MCF 10A (cell line): ENCODE measurements at regions not wholly inside any gene's neighbourhood (a gene's known extent, or its start where the extent isn't known, plus 50 kb on each side); places are given as distances from the start of the nearest gene placed in this dataset.

ENCODE experiments used
- BruUV-seq: library from RNA; stranded (reverse); fragments of 400-500 nt; replicated peaks from 2 replicates; lab custom pipeline; 2021; lab: Mats Ljungman, UMichigan
- CTCF ChIA-PET: fragments of 300-600 bp; sonication (Branson Sonifier 250); formaldehyde crosslinking; extraction: SDS; loops from one replicate; lab custom pipeline; 2021; ENCODE audit warnings: antibody characterized with exemption, inconsistent platforms; lab: Yijun Ruan, JAX
- POLR2A ChIA-PET: fragments of 300-600, 350-650 bp; sonication (Branson Sonifier 250); formaldehyde crosslinking; extraction: SDS; loops from one replicate; lab custom pipeline; 2020; ENCODE audit warnings: antibody characterized with exemption, inconsistent platforms; lab: Yijun Ruan, JAX
- DNase-seq: peaks from one replicate; pipeline ENCODE4 v3.0.0-alpha.2; 2018; ENCODE audit not compliant: unreplicated experiment
- H3K27ac Mint-ChIP-seq: one replicate; pipeline ENCODE4 v1.8.0; 2022; ENCODE audit warnings: mild to moderate bottlenecking, low read depth, mixed read lengths; ENCODE audit not compliant: unreplicated experiment
- H3K27me3 Mint-ChIP-seq: one replicate; pipeline ENCODE4 v1.8.0; 2022; ENCODE audit warnings: mixed read lengths; ENCODE audit not compliant: insufficient read depth, unreplicated experiment
- H3K36me3 Mint-ChIP-seq: one replicate; pipeline ENCODE4 v1.8.0; 2022; ENCODE audit warnings: mild to moderate bottlenecking, moderate library complexity, mixed read lengths; ENCODE audit not compliant: insufficient read depth, unreplicated experiment
- H3K4me1 Mint-ChIP-seq: one replicate; pipeline ENCODE4 v1.8.0; 2022; ENCODE audit warnings: mixed read lengths; ENCODE audit not compliant: insufficient read depth, unreplicated experiment
- H3K4me3 Mint-ChIP-seq: one replicate; pipeline ENCODE4 v1.8.0; 2022; ENCODE audit warnings: mild to moderate bottlenecking, moderate library complexity, mixed read lengths; ENCODE audit not compliant: unreplicated experiment
- H3K9me3 Mint-ChIP-seq: one replicate; pipeline ENCODE4 v1.8.0; 2022; ENCODE audit warnings: mixed read lengths; ENCODE audit not compliant: unreplicated experiment
- intact Hi-C: fragments of 100-400 bp; cut with micrococcal nuclease; formaldehyde crosslinking; loops from 2 replicates; pipeline ENCODE4 v1.14.1; 2022
- TF ChIP-seq, protein P1 (sequence below): fragments of 200-600 bp; IDR thresholded peaks from one replicate; pipeline ENCODE4 v1.8.0; 2022; ENCODE audit warnings: antibody characterized with exemption, mild to moderate bottlenecking; ENCODE audit not compliant: unreplicated experiment

DNA sequence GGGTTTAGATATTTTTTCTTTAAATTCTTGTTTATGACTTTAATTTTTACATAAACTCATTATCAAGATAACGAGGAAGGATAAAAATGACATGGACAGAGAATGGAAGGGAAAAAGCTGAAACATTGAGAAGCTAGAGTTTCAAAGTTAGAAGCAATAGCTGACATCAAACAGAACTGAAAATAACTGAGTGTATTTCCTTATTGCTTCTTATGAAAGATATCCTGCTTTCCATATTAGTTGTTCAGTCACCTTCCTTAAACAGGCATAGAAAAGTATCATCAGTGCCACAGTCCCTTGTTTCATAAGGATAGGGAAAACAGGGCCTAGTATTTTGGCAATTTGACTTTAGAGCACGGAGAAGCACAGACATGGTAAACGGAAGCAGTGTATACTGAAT lies 460.5 kb upstream of the GHITM start:
- Mint-ChIP-seq H3K27me3 (no peaks in the 10 kb centered on the region), H3K4me3 (no peak overlapping the region), H3K36me3 (no peaks in the 10 kb centered on the region), H3K4me1 (peaks cover 4% of the 10 kb centered on the region), H3K9me3 (no peaks in the 10 kb centered on the region), H3K27ac (no peak overlapping the region)
- POLR2A ChIA-PET = interaction anchor here (0.5 kb wide), 1 partner anchor 327 kb away, joined by 5 read pairs; no protein-coding TSS in a partner anchor
- BruUV-seq = no TSS peak
- DNase-seq = no peak
- CTCF ChIA-PET = interaction anchor here (0.8 kb wide), 1 partner anchor 12 kb away, joined by 3 read pairs; no protein-coding TSS in a partner anchor
- TF ChIP-seq, protein P1, sequence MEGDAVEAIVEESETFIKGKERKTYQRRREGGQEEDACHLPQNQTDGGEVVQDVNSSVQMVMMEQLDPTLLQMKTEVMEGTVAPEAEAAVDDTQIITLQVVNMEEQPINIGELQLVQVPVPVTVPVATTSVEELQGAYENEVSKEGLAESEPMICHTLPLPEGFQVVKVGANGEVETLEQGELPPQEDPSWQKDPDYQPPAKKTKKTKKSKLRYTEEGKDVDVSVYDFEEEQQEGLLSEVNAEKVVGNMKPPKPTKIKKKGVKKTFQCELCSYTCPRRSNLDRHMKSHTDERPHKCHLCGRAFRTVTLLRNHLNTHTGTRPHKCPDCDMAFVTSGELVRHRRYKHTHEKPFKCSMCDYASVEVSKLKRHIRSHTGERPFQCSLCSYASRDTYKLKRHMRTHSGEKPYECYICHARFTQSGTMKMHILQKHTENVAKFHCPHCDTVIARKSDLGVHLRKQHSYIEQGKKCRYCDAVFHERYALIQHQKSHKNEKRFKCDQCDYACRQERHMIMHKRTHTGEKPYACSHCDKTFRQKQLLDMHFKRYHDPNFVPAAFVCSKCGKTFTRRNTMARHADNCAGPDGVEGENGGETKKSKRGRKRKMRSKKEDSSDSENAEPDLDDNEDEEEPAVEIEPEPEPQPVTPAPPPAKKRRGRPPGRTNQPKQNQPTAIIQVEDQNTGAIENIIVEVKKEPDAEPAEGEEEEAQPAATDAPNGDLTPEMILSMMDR = no peak
- intact Hi-C loops = no loop called here

DNA sequence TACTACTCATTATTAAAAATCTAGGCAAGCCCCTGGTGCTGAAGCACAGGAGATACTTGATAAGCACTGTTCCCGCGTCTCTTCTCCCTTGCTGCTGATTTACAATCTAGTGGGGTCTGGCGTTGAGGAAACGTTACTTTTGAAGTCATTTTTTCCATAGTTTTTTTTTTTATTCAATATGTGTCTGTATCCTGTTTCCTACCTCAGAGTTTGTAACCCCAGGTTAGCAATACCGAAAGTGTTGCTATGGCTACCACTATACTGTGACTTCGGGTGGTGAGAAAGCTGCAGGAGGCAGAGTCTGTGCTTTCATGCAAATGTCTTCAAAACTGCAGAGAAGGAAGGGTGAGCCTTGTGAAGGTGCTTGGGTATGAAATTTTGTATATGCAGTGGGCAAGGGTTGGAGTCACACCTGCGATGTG lies 458.8 kb upstream of the GHITM start:
- no peak for DNase-seq
- no peak overlapping the region for H3K4me3 Mint-ChIP-seq
- H3K27ac Mint-ChIP-seq = no peak overlapping the region
- intact Hi-C loops = no loop called here
- H3K36me3 Mint-ChIP-seq = no peaks in the 10 kb centered on the region
- ChIA-PET CTCF (no interaction called here), POLR2A (no interaction called here)
- peaks cover 4% of the 10 kb centered on the region for H3K4me1 Mint-ChIP-seq
- H3K27me3 Mint-ChIP-seq = no peaks in the 10 kb centered on the region
- H3K9me3 Mint-ChIP-seq = no peaks in the 10 kb centered on the region
- no TSS peak for BruUV-seq
- TF ChIP-seq, protein P1 = no peak

DNA sequence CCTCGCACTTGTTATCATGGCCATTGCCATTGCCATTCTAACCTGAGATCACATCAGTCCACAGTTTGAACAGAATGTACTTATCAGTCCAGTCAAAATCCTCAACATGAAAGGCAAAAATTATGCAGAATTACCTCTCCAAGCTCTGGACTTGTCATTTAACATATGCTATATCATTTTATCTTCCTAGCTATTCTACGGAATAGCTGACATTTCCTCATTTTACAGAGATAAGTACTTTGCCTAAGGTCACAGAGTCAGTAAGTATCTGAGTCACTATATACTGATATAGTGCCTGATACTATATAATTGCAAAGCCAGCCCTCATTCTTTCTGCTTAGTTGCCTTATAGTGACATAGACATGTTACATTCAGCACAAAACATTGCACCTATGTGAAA lies 456.9 kb upstream of the GHITM start:
- H3K9me3 Mint-ChIP-seq = no peaks in the 10 kb centered on the region
- no peaks in the 10 kb centered on the region for H3K27me3 Mint-ChIP-seq
- H3K4me3 Mint-ChIP-seq = no peak overlapping the region
- ChIA-PET POLR2A (interaction anchor here (1.4 kb wide), 1 partner anchor 9 kb away, joined by 3 read pairs; no protein-coding TSS in a partner anchor), CTCF (interaction anchor here (0.8 kb wide), 1 partner anchor 886 kb away, joined by 4 read pairs; no protein-coding TSS in a partner anchor)
- no peaks in the 10 kb centered on the region for H3K36me3 Mint-ChIP-seq
- TF ChIP-seq, protein P1 = no peak
- H3K27ac Mint-ChIP-seq = no peak overlapping the region
- H3K4me1 Mint-ChIP-seq = peaks cover 4% of the 10 kb centered on the region
- BruUV-seq = no TSS peak
- no peak for DNase-seq
- intact Hi-C loops = no loop called here

- intact Hi-C loops = no loop called here
- BruUV-seq = no TSS peak
- TF ChIP-seq, protein P1 = no peak
- Mint-ChIP-seq H3K4me1 (no peaks in the 10 kb centered on the region), H3K9me3 (no peaks in the 10 kb centered on the region), H3K27me3 (no peaks in the 10 kb centered on the region), H3K4me3 (no peak overlapping the region), H3K36me3 (no peaks in the 10 kb centered on the region), H3K27ac (no peak overlapping the region)
- peak; percentile 6 for DNase-seq
- CTCF ChIA-PET = no interaction called here
- POLR2A ChIA-PET = no interaction called here
Observed at GRCh38 chr10:83685458-83685857, 453.9 kb upstream of the GHITM start.
